HUES6 (cell line): ENCODE measurements at regions not wholly inside any gene's neighbourhood (a gene's known extent, or its start where the extent isn't known, plus 50 kb on each side); places are given as distances from the start of the nearest gene placed in this dataset.
A peak's percentile ranks its signal among the peaks of the same experiment; 100 is the strongest.

ENCODE experiments used
- H3K27ac ChIP-seq: 2 replicates; pipeline ENCODE4 v1.7.0; 2013; ENCODE audit warnings: low read depth, mild to moderate bottlenecking, low read length, inconsistent platforms
- H3K27me3 ChIP-seq: 2 replicates; pipeline ENCODE4 v1.6.1; 2013; ENCODE audit warnings: low read length; ENCODE audit not compliant: control insufficient read depth, insufficient read depth
- H3K36me3 ChIP-seq: 2 replicates; pipeline ENCODE4 v1.6.1; 2013; ENCODE audit warnings: low read length; ENCODE audit not compliant: control insufficient read depth, insufficient read depth
- H3K4me1 ChIP-seq: 2 replicates; pipeline ENCODE4 v1.6.1; 2013; ENCODE audit warnings: low read length; ENCODE audit not compliant: control insufficient read depth, insufficient read depth
- H3K4me3 ChIP-seq: 2 replicates; pipeline ENCODE4 v1.5.1; 2013; ENCODE audit warnings: low read depth, low read length
- H3K9ac ChIP-seq: one replicate; pipeline ENCODE4 v1.6.1; 2013; ENCODE audit warnings: mild to moderate bottlenecking, low read length
- H3K9me3 ChIP-seq: 2 replicates; pipeline ENCODE4 v1.6.1; 2013; ENCODE audit warnings: low read depth, low read length; ENCODE audit not compliant: control insufficient read depth, insufficient read depth

- Histone ChIP-seq H3K4me1 (no peaks in the 10 kb centered on the region), H3K36me3 (no peaks in the 10 kb centered on the region), H3K9ac (no peak overlapping the region), H3K4me3 (no peak overlapping the region), H3K27ac (no peak overlapping the region), H3K9me3 (no peaks in the 10 kb centered on the region), H3K27me3 (no peaks in the 10 kb centered on the region)
These were observed 65.1 kb upstream of the MSTN start for GRCh38 chr2:190127651-190128050.

- H3K9ac ChIP-seq, result no peak overlapping the region
- no peaks in the 10 kb centered on the region for H3K27me3 ChIP-seq
- H3K36me3 ChIP-seq, result no peaks in the 10 kb centered on the region
- H3K9me3 ChIP-seq, result no peaks in the 10 kb centered on the region
- H3K4me3 ChIP-seq, result no peak overlapping the region
- H3K4me1 ChIP-seq, result no peaks in the 10 kb centered on the region
- H3K27ac ChIP-seq, result no peak overlapping the region
These were observed 64.3 kb upstream of the MSTN start for GRCh38 chr2:190126798-190127197.

- no peaks in the 10 kb centered on the region for H3K36me3 ChIP-seq
- H3K9me3 ChIP-seq, result no peaks in the 10 kb centered on the region
- H3K4me3 ChIP-seq, result no peak overlapping the region
- no peaks in the 10 kb centered on the region for H3K27me3 ChIP-seq
- H3K4me1 ChIP-seq, result peaks cover 10% of the 10 kb centered on the region; the same call in 1 of the 2 replicates
- no peak overlapping the region for H3K9ac ChIP-seq
- H3K27ac ChIP-seq, result no peak overlapping the region
These were observed 61.4 kb upstream of the MSTN start for GRCh38 chr2:190123956-190124355.

- Histone ChIP-seq H3K27ac (no peak overlapping the region), H3K36me3 (no peaks in the 10 kb centered on the region), H3K27me3 (no peaks in the 10 kb centered on the region), H3K4me3 (no peak overlapping the region), H3K9ac (no peak overlapping the region), H3K4me1 (peaks cover 10% of the 10 kb centered on the region; the same call in 1 of the 2 replicates), H3K9me3 (no peaks in the 10 kb centered on the region)
These were observed 59.4 kb upstream of the MSTN start for GRCh38 chr2:190121971-190122370.

GRCh38 chr2:190121305-190121704 is 58.8 kb upstream of the MSTN start:
- Histone ChIP-seq H3K4me3 (no peak overlapping the region), H3K27me3 (no peaks in the 10 kb centered on the region), H3K36me3 (no peaks in the 10 kb centered on the region), H3K27ac (no peak overlapping the region), H3K9ac (no peak overlapping the region), H3K9me3 (no peaks in the 10 kb centered on the region), H3K4me1 (peaks cover 10% of the 10 kb centered on the region; the same call in 1 of the 2 replicates)

- peaks cover 10% of the 10 kb centered on the region; the same call in 1 of the 2 replicates for H3K4me1 ChIP-seq
- H3K9ac ChIP-seq, result no peak overlapping the region
- H3K9me3 ChIP-seq, result no peaks in the 10 kb centered on the region
- no peaks in the 10 kb centered on the region for H3K27me3 ChIP-seq
- no peaks in the 10 kb centered on the region for H3K36me3 ChIP-seq
- H3K27ac ChIP-seq, result no peak overlapping the region
- no peak overlapping the region for H3K4me3 ChIP-seq
These were observed 57.5 kb upstream of the MSTN start for GRCh38 chr2:190119923-190120590.

GRCh38 chr2:190119257-190119656 is 56.7 kb upstream of the MSTN start:
- no peak overlapping the region for H3K9ac ChIP-seq
- H3K4me1 ChIP-seq, result peaks cover 10% of the 10 kb centered on the region; the same call in 1 of the 2 replicates
- H3K4me3 ChIP-seq, result peak overlapping the region; percentile 50
- no peaks in the 10 kb centered on the region for H3K9me3 ChIP-seq
- no peaks in the 10 kb centered on the region for H3K27me3 ChIP-seq
- H3K27ac ChIP-seq, result no peak overlapping the region
- H3K36me3 ChIP-seq, result no peaks in the 10 kb centered on the region

- no peak overlapping the region for H3K27ac ChIP-seq
- peaks cover 10% of the 10 kb centered on the region; the same call in 1 of the 2 replicates for H3K4me1 ChIP-seq
- H3K27me3 ChIP-seq, result no peaks in the 10 kb centered on the region
- no peaks in the 10 kb centered on the region for H3K36me3 ChIP-seq
- H3K9me3 ChIP-seq, result no peaks in the 10 kb centered on the region
- no peak overlapping the region for H3K4me3 ChIP-seq
- H3K9ac ChIP-seq, result no peak overlapping the region
These were observed 54.8 kb upstream of the MSTN start for GRCh38 chr2:190117305-190117704.

- no peak overlapping the region for H3K4me3 ChIP-seq
- no peaks in the 10 kb centered on the region for H3K4me1 ChIP-seq
- H3K9ac ChIP-seq, result no peak overlapping the region
- H3K27ac ChIP-seq, result no peak overlapping the region
- no peaks in the 10 kb centered on the region for H3K9me3 ChIP-seq
- no peaks in the 10 kb centered on the region for H3K27me3 ChIP-seq
- H3K36me3 ChIP-seq, result no peaks in the 10 kb centered on the region
These were observed 50.5 kb upstream of the MSTN start for GRCh38 chr2:190113000-190113399.
